Skin epidermis (tissue), 12 donors: ENCODE measurements at regions not wholly inside any gene's neighbourhood (a gene's known extent, or its start where the extent isn't known, plus 50 kb on each side); places are given as distances from the start of the nearest gene placed in this dataset.
A peak's percentile ranks its signal among the peaks of the same experiment; 100 is the strongest.

Experiments
- H3K27ac ChIP-seq, 21 experiments: fragments of 200-600 bp; sonication (generic) in 11 of 21; one replicate each; pipeline ENCODE4 v1.5.0; 2020; ENCODE audit warnings: mild to moderate bottlenecking in 3 of 21, inconsistent platforms in 2 of 21, moderate library complexity in 2 of 21
- H3K4me3 ChIP-seq, 7 experiments: fragments of 200-600 bp; sonication (generic) in 2 of 7; one replicate each; pipeline ENCODE4 v1.5.0; 2020; ENCODE audit warnings: inconsistent platforms in 2 of 7, mild to moderate bottlenecking in 2 of 7, moderate library complexity in 1 of 7

GRCh38 chr9:28714188-28714587 is 1140.9 kb upstream of the C9orf72 start:
- Histone ChIP-seq H3K27ac (no peak overlapping the region), H3K4me3 (no peak overlapping the region)

GRCh38 chr9:28718226-28718625 is 1144.9 kb upstream of the C9orf72 start:
- H3K27ac ChIP-seq: no peak overlapping the region
- no peak overlapping the region for H3K4me3 ChIP-seq

- no peak overlapping the region for H3K27ac ChIP-seq
- H3K4me3 ChIP-seq: no peak overlapping the region
Observed at GRCh38 chr9:28720746-28721145, 1147.5 kb upstream of the C9orf72 start.

GRCh38 chr9:28730111-28730510 is 1156.8 kb upstream of the C9orf72 start:
- H3K4me3 ChIP-seq: no peak overlapping the region

GRCh38 chr9:28735738-28736342 is 1162.6 kb upstream of the C9orf72 start:
- Histone ChIP-seq H3K27ac (no peak overlapping the region), H3K4me3 (no peak overlapping the region)

More at GRCh38 chr9:28730111-28730510, 1156.8 kb upstream of the C9orf72 start:
- H3K27ac ChIP-seq: no peak overlapping the region

- Histone ChIP-seq H3K4me3 (no peak overlapping the region), H3K27ac (no peak overlapping the region)
Observed at GRCh38 chr9:28741459-28741858, 1168.2 kb upstream of the C9orf72 start.

GRCh38 chr9:28747351-28747985 is 1174.2 kb upstream of the C9orf72 start:
- H3K27ac ChIP-seq: no peak overlapping the region
- H3K4me3 ChIP-seq: no peak overlapping the region

GRCh38 chr9:28750136-28750535 is 1176.9 kb upstream of the C9orf72 start:
- Histone ChIP-seq H3K27ac (no peak overlapping the region), H3K4me3 (no peak overlapping the region)

GRCh38 chr9:28758341-28758740 is 1185.1 kb upstream of the C9orf72 start:
- H3K4me3 ChIP-seq: no peak overlapping the region
- no peak overlapping the region for H3K27ac ChIP-seq

GRCh38 chr9:28758971-28759370 is 1185.7 kb upstream of the C9orf72 start:
- no peak overlapping the region for H3K27ac ChIP-seq
- no peak overlapping the region for H3K4me3 ChIP-seq

GRCh38 chr9:28762167-28762566 is 1188.9 kb upstream of the C9orf72 start:
- Histone ChIP-seq H3K4me3 (no peak overlapping the region), H3K27ac (no peak overlapping the region)

- no peak overlapping the region for H3K4me3 ChIP-seq
- no peak overlapping the region for H3K27ac ChIP-seq
Observed at GRCh38 chr9:28764532-28764931, 1191.3 kb upstream of the C9orf72 start.

- H3K4me3 ChIP-seq: no peak overlapping the region
- no peak overlapping the region for H3K27ac ChIP-seq
Observed at GRCh38 chr9:28770226-28770625, 1196.9 kb upstream of the C9orf72 start.

- H3K4me3 ChIP-seq: no peak overlapping the region
- H3K27ac ChIP-seq: no peak overlapping the region
Observed at GRCh38 chr9:28770827-28771226, 1197.5 kb upstream of the C9orf72 start.

GRCh38 chr9:28774433-28775235 is 1201.4 kb upstream of the C9orf72 start:
- H3K27ac ChIP-seq: no peak overlapping the region
- no peak overlapping the region for H3K4me3 ChIP-seq

- Histone ChIP-seq H3K4me3 (no peak overlapping the region), H3K27ac (no peak overlapping the region)
Observed at GRCh38 chr9:28779243-28779642, 1206.0 kb upstream of the C9orf72 start.

- H3K27ac ChIP-seq: no peak overlapping the region
- H3K4me3 ChIP-seq: no peak overlapping the region
Observed at GRCh38 chr9:28781481-28781880, 1208.2 kb upstream of the C9orf72 start.

GRCh38 chr9:28782630-28783029 is 1209.3 kb upstream of the C9orf72 start:
- H3K27ac ChIP-seq: peak overlapping the region in 1 of 21 experiments; percentile 10
- H3K4me3 ChIP-seq: no peak overlapping the region

GRCh38 chr9:28792716-28793115 is 1219.4 kb upstream of the C9orf72 start:
- Histone ChIP-seq H3K27ac (no peak overlapping the region), H3K4me3 (no peak overlapping the region)

- H3K4me3 ChIP-seq: no peak overlapping the region
- H3K27ac ChIP-seq: no peak overlapping the region
Observed at GRCh38 chr9:28799876-28800275, 1226.6 kb upstream of the C9orf72 start.
